Suprapubic skin (tissue), 4 donors: ENCODE measurements at regions not wholly inside any gene's neighbourhood (a gene's known extent, or its start where the extent isn't known, plus 50 kb on each side); places are given as distances from the start of the nearest gene placed in this dataset.

Experiments used
- POLR2A ChIP-seq, 2 donors: fragments of 450-650 bp; IDR thresholded peaks; one replicate each; pipeline ENCODE4 v1.6.1; 2017; ENCODE audit warnings: antibody characterized with exemption in 2 of 2, mild to moderate bottlenecking in 2 of 2, moderate library complexity in 2 of 2
- POLR2AphosphoS5 ChIP-seq, 3 donors: sonication (generic); formaldehyde crosslinking; IDR thresholded peaks; one replicate each; pipeline ENCODE4 v1.6.1; 2017; ENCODE audit warnings: antibody characterized with exemption in 3 of 3
- TF ChIP-seq, protein P1 (sequence below), 2 donors: fragments of 200-600 bp in 1 of 2; fragments of 450-650 bp in 1 of 2; sonication (generic) in 1 of 2; IDR thresholded peaks; one replicate each; pipeline ENCODE4 v1.5.1; 2016 to 2019; ENCODE audit warnings: antibody characterized with exemption in 2 of 2, mild to moderate bottlenecking in 1 of 2, moderate library complexity in 1 of 2

DNA sequence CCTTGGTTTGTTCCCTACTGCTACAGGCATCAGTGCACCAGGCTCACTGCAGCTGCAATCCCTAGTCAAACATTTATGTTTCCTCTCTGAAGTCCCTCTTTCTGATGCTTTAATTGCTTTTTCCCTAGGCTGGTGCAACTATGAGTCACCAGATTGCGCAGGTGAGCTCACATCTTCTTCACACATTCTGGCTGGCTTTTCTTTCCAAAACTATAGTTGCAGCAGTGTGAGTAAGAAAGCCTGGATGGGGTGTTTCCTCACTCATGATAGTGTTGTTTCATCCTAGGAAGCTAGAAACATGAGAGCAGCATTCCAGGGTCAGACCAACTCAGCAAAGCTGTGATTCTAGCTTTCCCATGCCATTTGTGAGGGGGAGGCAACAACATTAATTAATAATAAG lies 296.4 kb downstream of the PAX1 start:
- TF ChIP-seq POLR2AphosphoS5 (IDR thresholded peaks at IDR 0.05) (no peak), POLR2A (IDR thresholded peaks at IDR 0.05) (no peak)
- TF ChIP-seq, protein P1, sequence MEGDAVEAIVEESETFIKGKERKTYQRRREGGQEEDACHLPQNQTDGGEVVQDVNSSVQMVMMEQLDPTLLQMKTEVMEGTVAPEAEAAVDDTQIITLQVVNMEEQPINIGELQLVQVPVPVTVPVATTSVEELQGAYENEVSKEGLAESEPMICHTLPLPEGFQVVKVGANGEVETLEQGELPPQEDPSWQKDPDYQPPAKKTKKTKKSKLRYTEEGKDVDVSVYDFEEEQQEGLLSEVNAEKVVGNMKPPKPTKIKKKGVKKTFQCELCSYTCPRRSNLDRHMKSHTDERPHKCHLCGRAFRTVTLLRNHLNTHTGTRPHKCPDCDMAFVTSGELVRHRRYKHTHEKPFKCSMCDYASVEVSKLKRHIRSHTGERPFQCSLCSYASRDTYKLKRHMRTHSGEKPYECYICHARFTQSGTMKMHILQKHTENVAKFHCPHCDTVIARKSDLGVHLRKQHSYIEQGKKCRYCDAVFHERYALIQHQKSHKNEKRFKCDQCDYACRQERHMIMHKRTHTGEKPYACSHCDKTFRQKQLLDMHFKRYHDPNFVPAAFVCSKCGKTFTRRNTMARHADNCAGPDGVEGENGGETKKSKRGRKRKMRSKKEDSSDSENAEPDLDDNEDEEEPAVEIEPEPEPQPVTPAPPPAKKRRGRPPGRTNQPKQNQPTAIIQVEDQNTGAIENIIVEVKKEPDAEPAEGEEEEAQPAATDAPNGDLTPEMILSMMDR (IDR thresholded peaks at IDR 0.05) = no peak
